A673 (cell line): ENCODE measurements at regions not wholly inside any gene's neighbourhood (a gene's known extent, or its start where the extent isn't known, plus 50 kb on each side); places are given as distances from the start of the nearest gene placed in this dataset.

Source experiments
- BruUV-seq: library from RNA; stranded (reverse); fragments of 400-500 nt; replicated peaks from 2 replicates; lab custom pipeline; 2021; lab: Mats Ljungman, UMichigan
- CTCF ChIA-PET: fragments of 300-600 bp; sonication (Branson Sonifier 250); formaldehyde crosslinking; loops from one replicate; lab custom pipeline; 2022; ENCODE audit warnings: antibody characterized with exemption; lab: Charles Lee
- POLR2A ChIA-PET: fragments of 300-600 bp; sonication (Branson Sonifier 250); formaldehyde crosslinking; loops from one replicate; lab custom pipeline; 2022; ENCODE audit warnings: antibody characterized with exemption; ENCODE audit not compliant: low non-redundant PET; lab: Charles Lee
- DNase-seq: peaks from one replicate; pipeline ENCODE4 v3.0.0-alpha.2; 2015; ENCODE audit warnings: low spot score
- H3K27ac ChIP-seq: fragments of 200-600 bp; sonication (generic); 2 replicates; pipeline ENCODE4 v1.5.1; 2016; ENCODE audit warnings: mixed run types, low read depth, mild to moderate bottlenecking, mixed read lengths, antibody characterized with exemption, low read length; ENCODE audit not compliant: poor library complexity, severe bottlenecking
- H3K27me3 ChIP-seq: fragments of 200-600 bp; sonication (generic); replicated peaks from 2 replicates; pipeline ENCODE4 v1.6.1; 2017; ENCODE audit warnings: mixed run types, low read depth, mild to moderate bottlenecking, mixed read lengths, antibody characterized with exemption, low read length; ENCODE audit not compliant: insufficient read depth, poor library complexity
- H3K36me3 ChIP-seq: fragments of 200-600 bp; sonication (generic); 2 replicates; pipeline ENCODE4 v1.6.1; 2016; ENCODE audit warnings: mixed run types, mild to moderate bottlenecking, mixed read lengths, antibody characterized with exemption, low read length; ENCODE audit not compliant: insufficient read depth, poor library complexity, severe bottlenecking
- H3K4me1 ChIP-seq: fragments of 200-600 bp; sonication (generic); 2 replicates; pipeline ENCODE4 v1.6.1; 2017; ENCODE audit warnings: mixed run types, mild to moderate bottlenecking, mixed read lengths, antibody characterized with exemption, low read length; ENCODE audit not compliant: insufficient read depth, poor library complexity, severe bottlenecking
- H3K4me3 ChIP-seq: fragments of 200-600 bp; sonication (generic); 2 replicates; pipeline ENCODE4 v1.5.1; 2016; ENCODE audit warnings: low read depth, mixed run types, mild to moderate bottlenecking, mixed read lengths, low read length; ENCODE audit not compliant: poor library complexity, severe bottlenecking
- H3K9me3 ChIP-seq: fragments of 200-600 bp; sonication (generic); 2 replicates; pipeline ENCODE4 v1.6.1; 2016; ENCODE audit warnings: mixed run types, low read depth, mild to moderate bottlenecking, mixed read lengths, antibody characterized with exemption, low read length; ENCODE audit not compliant: poor library complexity, severe bottlenecking
- CTCF ChIP-seq: fragments of 300-800, 200-600 bp; sonication (generic); conservative IDR thresholded peaks from 2 replicates; pipeline ENCODE4 v1.5.1; 2017; ENCODE audit warnings: low read depth, mild to moderate bottlenecking, antibody characterized with exemption, low read length, moderate library complexity, mixed read lengths
- EZH2 ChIP-seq: fragments of 200-600 bp; sonication (generic); IDR thresholded peaks from 2 replicates; pipeline ENCODE4 v1.6.1; 2017; ENCODE audit warnings: borderline replicate concordance, low read depth, mild to moderate bottlenecking, mixed read lengths, antibody characterized with exemption, low read length; ENCODE audit not compliant: poor library complexity, severe bottlenecking
- intact Hi-C: fragments of 100-400 bp; cut with micrococcal nuclease; formaldehyde crosslinking; loops from one replicate; pipeline ENCODE4 v1.10.0; 2022; ENCODE audit not compliant: unreplicated experiment

DNA sequence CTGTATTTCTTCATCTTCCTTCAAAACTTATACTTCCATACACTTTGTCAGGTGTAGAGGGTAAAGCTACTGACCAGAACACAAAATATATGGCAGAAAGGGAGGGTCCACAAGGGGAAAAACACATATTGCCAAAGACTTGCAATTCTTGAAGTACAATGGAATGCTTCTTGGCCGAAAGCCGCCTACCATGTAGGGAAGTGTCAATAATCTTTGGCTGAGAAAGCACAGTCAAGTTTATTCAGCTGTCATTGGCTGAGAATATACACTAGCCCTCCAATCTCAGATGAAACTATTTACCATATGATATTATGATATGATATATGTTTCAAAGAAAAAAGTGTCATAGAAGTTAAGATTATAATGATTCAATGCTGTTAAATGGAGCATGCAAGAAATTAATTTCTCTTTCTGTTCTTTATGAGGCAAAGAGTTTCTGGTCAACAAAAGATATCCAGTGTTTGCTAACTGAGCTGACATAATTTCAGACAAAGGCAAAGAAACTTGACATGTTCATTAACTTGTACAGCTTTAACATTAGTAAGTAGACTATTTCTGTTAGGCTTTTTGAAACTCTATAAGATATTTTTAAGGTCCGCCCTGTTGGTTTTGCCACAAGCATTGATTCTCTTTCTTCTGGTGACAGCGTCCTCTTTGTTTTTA is 89.0 kb upstream of the LPP start:
- Histone ChIP-seq H3K4me3 (no peak overlapping the region), H3K27me3 (no peaks in the 10 kb centered on the region), H3K4me1 (no peaks in the 10 kb centered on the region), H3K36me3 (no peaks in the 10 kb centered on the region), H3K9me3 (no peaks in the 10 kb centered on the region), H3K27ac (no peak overlapping the region)
- CTCF ChIA-PET = no interaction called here
- no TSS peak for BruUV-seq
- TF ChIP-seq CTCF (no peak), EZH2 (no peak)
- intact Hi-C loops = no loop called here
- POLR2A ChIA-PET = no interaction called here
- no peak for DNase-seq

GRCh38 chr3:188066141-188066540 is 87.8 kb upstream of the LPP start:
- H3K27ac ChIP-seq = no peak overlapping the region
- no TSS peak for BruUV-seq
- ChIA-PET CTCF (no interaction called here), POLR2A (no interaction called here)
- DNase-seq = no peak
- H3K4me3 ChIP-seq = no peak overlapping the region
- H3K4me1 ChIP-seq = no peaks in the 10 kb centered on the region
- H3K36me3 ChIP-seq = no peaks in the 10 kb centered on the region
- H3K9me3 ChIP-seq = no peaks in the 10 kb centered on the region
- H3K27me3 ChIP-seq = no peaks in the 10 kb centered on the region
- intact Hi-C loops = no loop called here
- no peak for TF ChIP-seq CTCF

DNA sequence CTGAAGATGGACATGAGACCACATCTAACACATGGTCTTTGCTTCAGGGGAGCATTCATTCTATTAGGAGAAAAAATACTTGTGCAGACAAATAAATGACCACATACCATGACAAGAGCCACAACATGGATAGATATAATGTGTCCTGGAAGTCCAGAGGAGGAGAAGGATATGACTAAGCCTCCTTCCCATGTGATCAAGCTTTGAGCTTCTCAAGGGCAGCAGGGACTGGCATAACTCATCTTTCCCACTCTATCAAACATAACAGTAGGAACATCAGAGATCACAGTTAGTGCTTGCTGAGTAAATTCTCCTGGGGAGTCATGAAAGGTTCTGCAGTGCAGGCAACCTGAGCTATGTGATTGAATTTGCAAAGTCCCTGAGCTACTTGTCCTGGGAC is 86.0 kb upstream of the LPP start:
- Histone ChIP-seq H3K27me3 (no peaks in the 10 kb centered on the region), H3K4me1 (no peaks in the 10 kb centered on the region), H3K4me3 (no peak overlapping the region), H3K9me3 (no peaks in the 10 kb centered on the region), H3K36me3 (no peaks in the 10 kb centered on the region), H3K27ac (no peak overlapping the region)
- ChIA-PET CTCF (no interaction called here), POLR2A (no interaction called here)
- no TSS peak for BruUV-seq
- intact Hi-C loops = no loop called here
- no peak for DNase-seq
- TF ChIP-seq CTCF (no peak), EZH2 (no peak)
